Caco-2 (cell line): ENCODE measurements at regions not wholly inside any gene's neighbourhood (a gene's known extent, or its start where the extent isn't known, plus 50 kb on each side); places are given as distances from the start of the nearest gene placed in this dataset.

ENCODE experiments used
- BruUV-seq: library from RNA; stranded (reverse); fragments of 400-500 nt; replicated peaks from 2 replicates; lab custom pipeline; 2021; lab: Mats Ljungman, UMichigan
- CTCF ChIA-PET: fragments of 300-600 bp; sonication (Branson Sonifier 250); formaldehyde crosslinking; loops from one replicate; lab custom pipeline; 2022; ENCODE audit warnings: antibody characterized with exemption; lab: Charles Lee
- POLR2A ChIA-PET: fragments of 300-600 bp; sonication (Branson Sonifier 250); formaldehyde crosslinking; loops from one replicate; lab custom pipeline; 2022; ENCODE audit warnings: antibody characterized with exemption; lab: Charles Lee
- DNase-seq, 2 experiments: peaks; one replicate each; pipeline versions ENCODE4 v3.0.0 to v3.0.0-alpha.2; 2020 to 2022
- H3K27me3 ChIP-seq: replicated peaks from 2 replicates; pipeline ENCODE4 v1.6.0; 2011; ENCODE audit warnings: low read length; ENCODE audit not compliant: control insufficient read depth, insufficient read depth
- H3K36me3 ChIP-seq: 2 replicates; pipeline ENCODE4 v1.5.1; 2011; ENCODE audit warnings: low read length; ENCODE audit not compliant: control insufficient read depth, insufficient read depth
- H3K4me1 ChIP-seq: fragments of 250-450 bp; sonication (Bioruptor Pico); 2 replicates; pipeline ENCODE4 v1.5.1; 2020; ENCODE audit warnings: mild to moderate bottlenecking
- H3K4me3 ChIP-seq: 2 replicates; pipeline ENCODE4 v1.5.1; 2011; ENCODE audit warnings: low read depth, mild to moderate bottlenecking, control low read depth, low read length
- H3K9me3 ChIP-seq: fragments of 250-450 bp; sonication (Bioruptor Pico); 2 replicates; pipeline ENCODE4 v1.5.1; 2020; ENCODE audit warnings: mild to moderate bottlenecking, moderate library complexity
- H3K27ac Mint-ChIP-seq: one replicate; pipeline ENCODE4 v1.8.0; 2022; ENCODE audit warnings: mixed read lengths; ENCODE audit not compliant: unreplicated experiment
- H3K27me3 Mint-ChIP-seq: one replicate; pipeline ENCODE4 v1.8.0; 2022; ENCODE audit warnings: mixed read lengths; ENCODE audit not compliant: insufficient read depth, unreplicated experiment
- H3K36me3 Mint-ChIP-seq: one replicate; pipeline ENCODE4 v1.8.0; 2022; ENCODE audit warnings: mild to moderate bottlenecking, mixed read lengths; ENCODE audit not compliant: insufficient read depth, unreplicated experiment
- H3K4me1 Mint-ChIP-seq: one replicate; pipeline ENCODE4 v1.8.0; 2022; ENCODE audit warnings: low read depth, mixed read lengths; ENCODE audit not compliant: unreplicated experiment
- H3K4me3 Mint-ChIP-seq: one replicate; pipeline ENCODE4 v1.8.0; 2022; ENCODE audit warnings: mild to moderate bottlenecking, moderate library complexity, mixed read lengths; ENCODE audit not compliant: unreplicated experiment
- H3K9me3 Mint-ChIP-seq: one replicate; pipeline ENCODE4 v1.8.0; 2022; ENCODE audit warnings: mixed read lengths; ENCODE audit not compliant: unreplicated experiment
- intact Hi-C: fragments of 100-400 bp; cut with micrococcal nuclease; formaldehyde crosslinking; loops from one replicate; pipeline ENCODE4 v1.10.0; 2022; ENCODE audit not compliant: unreplicated experiment
- TF ChIP-seq, protein P1 (sequence below), 2 experiments: fragments of 200-600 bp in 1 of 2; IDR thresholded peaks; 1 replicate in 1 of 2; 2 replicates in 1 of 2; pipeline versions ENCODE4 v1.5.1 to v1.8.0; 2011 to 2022; ENCODE audit warnings: antibody characterized with exemption in 1 of 2, control low read depth in 1 of 2, inconsistent platforms in 1 of 2, low read depth in 1 of 2, low read length in 1 of 2, mild to moderate bottlenecking in 1 of 2, moderate library complexity in 1 of 2; ENCODE audit not compliant: insufficient read depth in 1 of 2, severe bottlenecking in 1 of 2, unreplicated experiment in 1 of 2

DNA sequence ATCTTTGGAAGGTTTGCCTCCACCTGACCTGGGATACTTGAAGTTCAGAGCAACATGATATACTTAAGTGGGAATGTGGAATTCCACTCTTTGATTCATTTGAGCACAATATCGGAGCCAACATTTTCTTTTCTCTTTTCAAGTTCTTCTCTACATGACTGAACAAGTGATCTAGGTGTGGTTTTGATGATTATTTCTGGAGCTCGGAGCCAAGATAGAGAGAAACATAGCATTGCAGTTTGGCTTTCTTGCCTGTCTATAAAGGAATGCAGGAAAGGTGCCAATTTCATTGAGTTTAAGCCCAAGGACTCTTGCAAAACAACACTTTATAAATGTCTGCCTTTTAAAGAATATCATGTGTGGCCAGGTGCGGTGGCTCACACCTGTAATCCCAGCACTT lies 124.2 kb upstream of the FAM83B start:
- TF ChIP-seq, protein P1, sequence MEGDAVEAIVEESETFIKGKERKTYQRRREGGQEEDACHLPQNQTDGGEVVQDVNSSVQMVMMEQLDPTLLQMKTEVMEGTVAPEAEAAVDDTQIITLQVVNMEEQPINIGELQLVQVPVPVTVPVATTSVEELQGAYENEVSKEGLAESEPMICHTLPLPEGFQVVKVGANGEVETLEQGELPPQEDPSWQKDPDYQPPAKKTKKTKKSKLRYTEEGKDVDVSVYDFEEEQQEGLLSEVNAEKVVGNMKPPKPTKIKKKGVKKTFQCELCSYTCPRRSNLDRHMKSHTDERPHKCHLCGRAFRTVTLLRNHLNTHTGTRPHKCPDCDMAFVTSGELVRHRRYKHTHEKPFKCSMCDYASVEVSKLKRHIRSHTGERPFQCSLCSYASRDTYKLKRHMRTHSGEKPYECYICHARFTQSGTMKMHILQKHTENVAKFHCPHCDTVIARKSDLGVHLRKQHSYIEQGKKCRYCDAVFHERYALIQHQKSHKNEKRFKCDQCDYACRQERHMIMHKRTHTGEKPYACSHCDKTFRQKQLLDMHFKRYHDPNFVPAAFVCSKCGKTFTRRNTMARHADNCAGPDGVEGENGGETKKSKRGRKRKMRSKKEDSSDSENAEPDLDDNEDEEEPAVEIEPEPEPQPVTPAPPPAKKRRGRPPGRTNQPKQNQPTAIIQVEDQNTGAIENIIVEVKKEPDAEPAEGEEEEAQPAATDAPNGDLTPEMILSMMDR (IDR thresholded peaks at IDR 0.05; ENCODE audit: insufficient read depth in 1 of 2, low read depth in 1 of 2, low read length in 1 of 2, severe bottlenecking in 1 of 2, unreplicated experiment in 1 of 2), result no peak
- intact Hi-C loops, result no loop called here
- H3K36me3 Mint-ChIP-seq, result no peaks in the 10 kb centered on the region
- ChIA-PET POLR2A (no interaction called here), CTCF (no interaction called here)
- Histone ChIP-seq H3K4me1 (no peaks in the 10 kb centered on the region), H3K4me3 (no peak overlapping the region), H3K9me3 (no peaks in the 10 kb centered on the region), H3K27me3 (no peaks in the 10 kb centered on the region), H3K36me3 (no peaks in the 10 kb centered on the region)
- H3K4me1 Mint-ChIP-seq, result peaks cover 12% of the 10 kb centered on the region
- no peaks in the 10 kb centered on the region for H3K27me3 Mint-ChIP-seq
- no peak overlapping the region for H3K4me3 Mint-ChIP-seq
- H3K27ac Mint-ChIP-seq, result no peak overlapping the region
- DNase-seq, result no peak
- H3K9me3 Mint-ChIP-seq, result no peaks in the 10 kb centered on the region
- BruUV-seq, result no TSS peak

DNA sequence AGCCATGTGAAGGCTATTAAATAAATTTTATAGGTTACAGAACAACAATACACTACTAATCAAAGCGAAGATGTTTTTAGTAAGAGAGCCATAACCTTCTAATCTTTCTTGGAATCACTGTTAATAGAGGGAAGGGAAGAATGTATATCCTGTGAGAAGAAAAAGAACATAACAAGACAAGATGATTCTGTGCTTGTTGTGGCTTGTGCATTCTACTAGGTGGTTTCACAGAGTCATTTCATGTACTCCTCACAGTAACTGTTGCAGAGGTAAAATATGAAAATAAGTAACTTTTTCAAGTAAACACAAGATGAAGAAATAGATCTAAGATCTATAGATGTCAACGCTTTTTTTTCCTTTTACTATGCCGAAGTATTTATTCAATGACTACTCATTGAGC lies 116.9 kb upstream of the FAM83B start:
- H3K36me3 Mint-ChIP-seq, result no peaks in the 10 kb centered on the region
- H3K27ac Mint-ChIP-seq, result peak overlapping the region; percentile 3
- Histone ChIP-seq H3K27me3 (no peaks in the 10 kb centered on the region), H3K36me3 (no peaks in the 10 kb centered on the region), H3K9me3 (peaks cover 2% of the 10 kb centered on the region), H3K4me1 (peaks cover 9% of the 10 kb centered on the region; the same call in 1 of the 2 replicates), H3K4me3 (no peak overlapping the region)
- BruUV-seq, result no TSS peak
- no peaks in the 10 kb centered on the region for H3K27me3 Mint-ChIP-seq
- no peak overlapping the region for H3K4me3 Mint-ChIP-seq
- H3K9me3 Mint-ChIP-seq, result peaks cover 10% of the 10 kb centered on the region
- no peak for DNase-seq
- intact Hi-C loops, result loop anchor here (5.0 kb wide), 1 partner anchor 73 kb away; no protein-coding TSS in a partner anchor
- ChIA-PET POLR2A (no interaction called here), CTCF (no interaction called here)
- TF ChIP-seq, protein P1 (IDR thresholded peaks at IDR 0.05; ENCODE audit: insufficient read depth in 1 of 2, low read depth in 1 of 2, low read length in 1 of 2, severe bottlenecking in 1 of 2, unreplicated experiment in 1 of 2), result no peak
- peaks cover 8% of the 10 kb centered on the region for H3K4me1 Mint-ChIP-seq

DNA sequence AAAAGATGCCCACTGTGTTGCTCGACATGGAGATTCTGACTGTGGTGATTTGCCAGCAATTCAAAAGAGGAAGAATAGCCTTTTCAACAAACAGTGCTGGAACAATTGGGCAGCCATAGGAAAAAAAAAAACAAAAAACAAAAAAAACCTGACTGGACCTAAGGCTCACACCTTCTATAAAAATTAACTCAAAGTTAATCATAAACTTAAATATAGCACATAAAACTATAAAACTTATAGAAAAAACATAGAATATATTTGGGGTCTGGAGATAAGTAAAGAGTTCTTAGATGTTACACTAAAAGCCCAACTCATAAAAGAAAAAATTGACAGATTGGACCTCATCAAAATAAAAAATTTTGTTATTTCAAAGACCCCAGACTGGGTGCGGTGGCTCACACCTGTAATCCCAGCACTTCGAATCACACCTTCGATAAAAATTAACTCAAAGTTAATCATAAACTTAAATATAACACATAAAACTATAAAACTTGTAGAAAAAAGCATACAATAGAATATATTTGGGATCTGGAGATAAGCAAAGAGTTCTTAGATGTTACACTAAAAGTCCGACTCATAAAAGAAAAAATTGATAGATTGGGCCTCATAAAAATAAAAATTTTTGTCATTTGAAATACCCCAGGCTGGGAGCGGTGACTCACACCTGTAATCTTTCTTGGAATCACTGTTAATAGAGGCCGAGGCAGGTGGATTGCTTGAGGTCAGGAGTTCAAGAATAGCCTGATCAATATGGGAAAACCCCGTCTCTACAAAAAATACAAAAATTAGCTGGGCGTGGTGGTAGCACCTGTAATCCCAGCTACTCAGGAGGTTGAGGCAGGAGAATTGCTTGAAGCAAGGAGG lies 115.6 kb upstream of the FAM83B start:
- ChIA-PET POLR2A (no interaction called here), CTCF (no interaction called here)
- H3K36me3 ChIP-seq, result no peaks in the 10 kb centered on the region
- Mint-ChIP-seq H3K27me3 (no peaks in the 10 kb centered on the region), H3K27ac (peak overlapping the region; percentile 3), H3K4me1 (peaks cover 8% of the 10 kb centered on the region), H3K9me3 (peaks cover 20% of the 10 kb centered on the region), H3K36me3 (no peaks in the 10 kb centered on the region), H3K4me3 (no peak overlapping the region)
- intact Hi-C loops, result loop anchor here (5.0 kb wide), 1 partner anchor 71 kb away; no protein-coding TSS in a partner anchor
- H3K4me3 ChIP-seq, result no peak overlapping the region
- DNase-seq, result peak; percentile 27 to 54
- H3K4me1 ChIP-seq, result peaks cover 9% of the 10 kb centered on the region; the same call in 1 of the 2 replicates
- H3K9me3 ChIP-seq, result peaks cover 8% of the 10 kb centered on the region
- TF ChIP-seq, protein P1 (IDR thresholded peaks at IDR 0.05; ENCODE audit: insufficient read depth in 1 of 2, low read depth in 1 of 2, low read length in 1 of 2, severe bottlenecking in 1 of 2, unreplicated experiment in 1 of 2), result no peak
- BruUV-seq, result no TSS peak
- H3K27me3 ChIP-seq, result no peaks in the 10 kb centered on the region
